Subcutaneous abdominal adipose tissue (tissue), 5 donors: ENCODE measurements at regions not wholly inside any gene's neighbourhood (a gene's known extent, or its start where the extent isn't known, plus 50 kb on each side); places are given as distances from the start of the nearest gene placed in this dataset.
"Not testable (repeated sequence)": the region's sequence is repeated elsewhere in the genome, so short reads cannot be mapped to it uniquely, and the experiment has no call there.

Experiments
- H3K27ac ChIP-seq: one replicate; pipeline ENCODE4 v1.7.0; 2013; ENCODE audit warnings: low read depth, mild to moderate bottlenecking, inconsistent platforms, low read length, moderate library complexity
- H3K27me3 ChIP-seq, 5 donors: one replicate each; pipeline ENCODE4 v1.7.0; 2013; ENCODE audit warnings: low read length in 5 of 5, inconsistent platforms in 1 of 5; ENCODE audit not compliant: control insufficient read depth in 5 of 5, insufficient read depth in 4 of 5
- H3K36me3 ChIP-seq, 5 donors: one replicate each; pipeline ENCODE4 v1.7.0; 2013; ENCODE audit warnings: low read length in 5 of 5; ENCODE audit not compliant: control insufficient read depth in 5 of 5, insufficient read depth in 5 of 5
- H3K4me1 ChIP-seq, 5 donors: one replicate each; pipeline ENCODE4 v1.7.0; 2013; ENCODE audit warnings: low read length in 5 of 5, mild to moderate bottlenecking in 3 of 5, moderate library complexity in 1 of 5; ENCODE audit not compliant: control insufficient read depth in 5 of 5, insufficient read depth in 5 of 5
- H3K4me3 ChIP-seq, 5 donors: one replicate each; pipeline ENCODE4 v1.7.0; 2013; ENCODE audit warnings: low read length in 5 of 5, low read depth in 1 of 5
- H3K9ac ChIP-seq, 5 donors: one replicate each; pipeline ENCODE4 v1.7.0; 2013; ENCODE audit warnings: low read length in 5 of 5, mild to moderate bottlenecking in 4 of 5, moderate library complexity in 3 of 5
- H3K9me3 ChIP-seq, 5 donors: one replicate each; pipeline ENCODE4 v1.7.0; 2013; ENCODE audit warnings: low read length in 5 of 5; ENCODE audit not compliant: control insufficient read depth in 5 of 5
- donor health status: healthy.
- donor health status: healthy.
- donor health status: healthy.
- donor health status: healthy.
- donor health status: healthy.

GRCh38 chr11:126149759-126150625 lies 61.5 kb downstream of the RPUSD4 start:
- Histone ChIP-seq H3K36me3 (peaks cover 0 to 2% (median 0%) of the 10 kb centered on the region in 5 donors), H3K27me3 (no peaks in the 10 kb centered on the region), H3K27ac (no peak overlapping the region), H3K9ac (no peak overlapping the region), H3K4me1 (peaks cover 0 to 24% (median 3%) of the 10 kb centered on the region in 5 donors), H3K9me3 (peaks cover 0 to 5% (median 0%) of the 10 kb centered on the region in 5 donors), H3K4me3 (no peak overlapping the region)

- no peaks in the 10 kb centered on the region for H3K27me3 ChIP-seq
- peaks cover 0 to 5% (median 0%) of the 10 kb centered on the region in 5 donors for H3K9me3 ChIP-seq
- H3K4me1 ChIP-seq: peaks cover 0 to 14% (median 3%) of the 10 kb centered on the region in 5 donors
- no peak overlapping the region for H3K9ac ChIP-seq
- H3K36me3 ChIP-seq: peaks cover 0 to 2% (median 0%) of the 10 kb centered on the region in 5 donors
- no peak overlapping the region for H3K27ac ChIP-seq
- no peak overlapping the region for H3K4me3 ChIP-seq
These were observed 63.1 kb downstream of the RPUSD4 start for GRCh38 chr11:126148317-126148716.

GRCh38 chr11:126147208-126148111 lies 64.0 kb downstream of the RPUSD4 start:
- H3K27ac ChIP-seq: no peak overlapping the region
- peaks cover 0 to 2% (median 0%) of the 10 kb centered on the region in 5 donors for H3K36me3 ChIP-seq
- no peak overlapping the region for H3K9ac ChIP-seq
- H3K9me3 ChIP-seq: peaks cover 0 to 5% (median 0%) of the 10 kb centered on the region in 5 donors
- no peak overlapping the region for H3K4me3 ChIP-seq
- peaks cover 0 to 14% (median 3%) of the 10 kb centered on the region in 5 donors for H3K4me1 ChIP-seq
- no peaks in the 10 kb centered on the region for H3K27me3 ChIP-seq

- Histone ChIP-seq H3K27me3 (no peaks in the 10 kb centered on the region), H3K27ac (no peak overlapping the region), H3K9ac (no peak overlapping the region), H3K4me1 (peaks cover 0 to 15% (median 3%) of the 10 kb centered on the region in 5 donors), H3K36me3 (no peaks in the 10 kb centered on the region), H3K4me3 (no peak overlapping the region), H3K9me3 (peaks cover 0 to 2% (median 0%) of the 10 kb centered on the region in 5 donors)
These were observed 64.8 kb downstream of the RPUSD4 start for GRCh38 chr11:126146454-126147192.

- H3K9ac ChIP-seq: no peak overlapping the region
- no peaks in the 10 kb centered on the region for H3K36me3 ChIP-seq
- H3K27me3 ChIP-seq: no peaks in the 10 kb centered on the region
- H3K27ac ChIP-seq: no peak overlapping the region
- H3K4me3 ChIP-seq: no peak overlapping the region
- H3K4me1 ChIP-seq: peaks cover 0 to 21% (median 9%) of the 10 kb centered on the region in 5 donors
- no peaks in the 10 kb centered on the region for H3K9me3 ChIP-seq
These were observed 65.5 kb downstream of the RPUSD4 start for GRCh38 chr11:126145954-126146353.

- not testable (repeated sequence) for H3K9me3 ChIP-seq, H3K36me3 ChIP-seq, H3K4me3 ChIP-seq, H3K9ac ChIP-seq, H3K27ac ChIP-seq, H3K27me3 ChIP-seq
- H3K4me1 ChIP-seq: peaks cover 5 to 44% (median 34%) of the 10 kb centered on the region in 5 donors
These were observed 68.0 kb downstream of the RPUSD4 start for GRCh38 chr11:126143491-126143890.

GRCh38 chr11:126140926-126141280 lies 70.5 kb downstream of the RPUSD4 start:
- H3K4me3 ChIP-seq: no peak overlapping the region

GRCh38 chr11:126140201-126140925 lies 71.1 kb downstream of the RPUSD4 start:
- Histone ChIP-seq H3K4me1 (peaks cover 10 to 63% (median 58%) of the 10 kb centered on the region in 5 donors), H3K27ac (peak overlapping the region; percentile 90), H3K9ac (no peak overlapping the region), H3K27me3 (no peaks in the 10 kb centered on the region), H3K9me3 (no peaks in the 10 kb centered on the region), H3K36me3 (no peaks in the 10 kb centered on the region), H3K4me3 (no peak overlapping the region)

More at GRCh38 chr11:126140926-126141280, 70.5 kb downstream of the RPUSD4 start:
- Histone ChIP-seq H3K36me3 (no peaks in the 10 kb centered on the region), H3K27ac (peak overlapping the region; percentile 90), H3K9me3 (no peaks in the 10 kb centered on the region), H3K9ac (no peak overlapping the region), H3K4me1 (peaks cover 8 to 58% (median 53%) of the 10 kb centered on the region in 5 donors), H3K27me3 (no peaks in the 10 kb centered on the region)
